HFF-Myc (cell line): ENCODE measurements at regions not wholly inside any gene's neighbourhood (a gene's known extent, or its start where the extent isn't known, plus 50 kb on each side); places are given as distances from the start of the nearest gene placed in this dataset.

Source experiments
- DNase-seq: peaks from one replicate; pipeline ENCODE4 v3.0.0-alpha.2; 2011; ENCODE audit warnings: low read depth; ENCODE audit errors: extremely low read depth
- H3K4me3 ChIP-seq: replicated peaks from 2 replicates; pipeline ENCODE4 v1.5.1; 2011; ENCODE audit warnings: low read depth, mild to moderate bottlenecking, control low read depth, low read length
- TF ChIP-seq, protein P1 (sequence below): IDR thresholded peaks from 2 replicates; pipeline ENCODE4 v1.5.1; 2012; ENCODE audit warnings: mild to moderate bottlenecking, low read depth, low read length, control low read depth; ENCODE audit errors: missing control alignments

DNA sequence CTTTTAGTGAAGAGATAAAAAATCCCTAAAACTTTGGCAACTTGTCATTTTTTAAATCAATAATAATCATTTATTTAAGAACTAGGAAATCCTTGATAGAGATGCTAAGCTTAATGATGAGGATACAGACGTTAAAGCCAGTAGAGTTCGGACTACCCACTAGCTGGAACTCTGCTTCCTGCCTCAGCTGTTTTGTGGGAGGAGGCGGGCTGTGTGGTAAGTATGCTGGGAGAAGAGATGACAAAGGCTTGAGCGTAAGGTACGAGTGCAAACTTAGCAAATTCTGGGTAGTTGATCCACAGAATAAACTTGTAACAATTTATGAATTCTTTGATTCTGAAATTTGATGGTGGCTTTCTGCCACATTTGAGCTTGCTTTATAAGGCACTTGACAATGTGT, 111.2 kb upstream of the NANOGP8 start:
- no peak for DNase-seq
- TF ChIP-seq, protein P1, sequence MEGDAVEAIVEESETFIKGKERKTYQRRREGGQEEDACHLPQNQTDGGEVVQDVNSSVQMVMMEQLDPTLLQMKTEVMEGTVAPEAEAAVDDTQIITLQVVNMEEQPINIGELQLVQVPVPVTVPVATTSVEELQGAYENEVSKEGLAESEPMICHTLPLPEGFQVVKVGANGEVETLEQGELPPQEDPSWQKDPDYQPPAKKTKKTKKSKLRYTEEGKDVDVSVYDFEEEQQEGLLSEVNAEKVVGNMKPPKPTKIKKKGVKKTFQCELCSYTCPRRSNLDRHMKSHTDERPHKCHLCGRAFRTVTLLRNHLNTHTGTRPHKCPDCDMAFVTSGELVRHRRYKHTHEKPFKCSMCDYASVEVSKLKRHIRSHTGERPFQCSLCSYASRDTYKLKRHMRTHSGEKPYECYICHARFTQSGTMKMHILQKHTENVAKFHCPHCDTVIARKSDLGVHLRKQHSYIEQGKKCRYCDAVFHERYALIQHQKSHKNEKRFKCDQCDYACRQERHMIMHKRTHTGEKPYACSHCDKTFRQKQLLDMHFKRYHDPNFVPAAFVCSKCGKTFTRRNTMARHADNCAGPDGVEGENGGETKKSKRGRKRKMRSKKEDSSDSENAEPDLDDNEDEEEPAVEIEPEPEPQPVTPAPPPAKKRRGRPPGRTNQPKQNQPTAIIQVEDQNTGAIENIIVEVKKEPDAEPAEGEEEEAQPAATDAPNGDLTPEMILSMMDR = no peak
- no peak overlapping the region for H3K4me3 ChIP-seq

- TF ChIP-seq, protein P1 = no peak
- DNase-seq = no peak
- no peak overlapping the region for H3K4me3 ChIP-seq
Observed at GRCh38 chr15:35195649-35196048, 110.6 kb upstream of the NANOGP8 start.

DNA sequence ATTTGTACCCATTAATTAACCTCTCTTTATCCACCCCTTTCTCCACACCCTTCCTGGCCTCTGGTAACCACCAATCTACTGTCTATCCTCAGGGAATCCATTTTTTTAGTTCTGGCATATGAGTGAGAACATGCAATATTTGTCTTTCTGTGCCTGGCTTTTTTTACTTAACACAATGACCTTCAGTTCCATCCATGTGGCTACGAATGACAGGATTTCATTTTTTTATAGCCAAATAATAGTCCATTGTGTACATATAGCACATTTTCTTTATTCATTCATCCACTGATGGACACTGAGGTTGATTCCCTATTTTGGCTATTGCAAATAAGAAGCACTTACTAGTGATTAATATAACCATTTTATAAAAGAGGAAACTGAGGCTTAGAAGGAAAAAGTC, 109.9 kb upstream of the NANOGP8 start:
- TF ChIP-seq, protein P1 = no peak
- DNase-seq = no peak
- no peak overlapping the region for H3K4me3 ChIP-seq

- no peak overlapping the region for H3K4me3 ChIP-seq
- DNase-seq = no peak
- TF ChIP-seq, protein P1 = no peak
Observed at GRCh38 chr15:35194296-35194695, 109.2 kb upstream of the NANOGP8 start.

GRCh38 chr15:35191783-35192182, 106.7 kb upstream of the NANOGP8 start:
- TF ChIP-seq, protein P1 = no peak
- DNase-seq = no peak
- no peak overlapping the region for H3K4me3 ChIP-seq

DNA sequence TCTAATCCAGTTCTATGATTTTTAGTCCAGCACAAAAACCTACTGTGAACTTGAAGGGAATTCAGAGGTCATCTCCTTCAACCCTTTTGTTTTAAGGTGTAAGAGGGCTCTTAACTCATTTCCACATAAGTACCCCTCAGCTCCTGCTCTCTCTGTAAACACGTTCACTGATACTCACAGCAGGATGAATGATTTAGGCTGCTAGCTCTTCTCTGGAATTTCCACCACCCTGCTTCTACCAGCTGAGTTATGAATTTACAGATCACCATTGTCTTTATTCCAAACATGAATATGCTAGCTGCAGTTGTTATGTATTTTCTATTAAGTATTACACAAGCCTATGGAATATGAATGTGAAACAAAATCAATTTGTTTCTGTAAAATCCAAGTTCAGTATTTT, 101.3 kb upstream of the NANOGP8 start:
- TF ChIP-seq, protein P1 = no peak
- no peak overlapping the region for H3K4me3 ChIP-seq
- no peak for DNase-seq

DNA sequence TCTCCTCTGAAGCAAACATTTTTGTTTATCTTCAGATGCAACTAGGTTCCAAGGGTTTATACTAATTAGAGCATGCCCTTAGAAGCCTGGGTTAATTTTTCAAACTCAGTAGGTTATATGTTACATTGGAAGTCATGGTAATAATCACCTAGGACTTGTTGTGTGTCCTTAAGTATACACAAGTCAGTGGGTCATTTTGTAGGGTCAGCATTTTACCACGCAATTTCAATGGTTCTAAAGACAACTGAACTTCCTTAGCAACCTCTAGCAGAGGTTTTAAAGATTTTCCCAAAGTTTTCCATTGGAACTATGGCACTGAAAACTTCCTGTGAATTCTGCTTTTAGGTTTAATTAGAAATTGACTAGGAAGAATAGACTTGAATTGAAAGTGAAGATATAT, 99.6 kb upstream of the NANOGP8 start:
- DNase-seq = no peak
- TF ChIP-seq, protein P1 = no peak
- no peak overlapping the region for H3K4me3 ChIP-seq
